ENCODE measurements at regions not wholly inside any gene's neighbourhood (a gene's known extent, or its start where the extent isn't known, plus 50 kb on each side); places are given as distances from the start of the nearest gene placed in this dataset.

- intact Hi-C loops (cut with DNase I) = no loop called here
- no peaks in the 10 kb centered on the region for H3K27me3 ChIP-seq (ENCODE audit: insufficient read depth in 3 of 3, low read length in 2 of 3)
- H3K36me3 ChIP-seq (ENCODE audit: insufficient read depth in 1 of 2, low read depth in 1 of 2) = no peaks in the 10 kb centered on the region
- TF ChIP-seq CTCF (IDR thresholded peaks at IDR 0.05) = no peak
- H3K4me1 ChIP-seq = peaks cover 13% of the 10 kb centered on the region
- ATAC-seq (no peak), DNase-seq (no peak)
- WGBS, 3 donors = 97 to 99% (median 99%) methylated on average over 5 of the region's 5 CpGs
- no peaks in the 10 kb centered on the region for H3K9me3 ChIP-seq
- no peak overlapping the region for H3K27ac ChIP-seq
- H3K4me3 ChIP-seq = no peak overlapping the region
Measured at GRCh38 chr1:93764366-93764750, 82.7 kb upstream of the BCAR3 start.

GRCh38 chr1:93763704-93764365, 82.2 kb upstream of the BCAR3 start:
- WGBS, 3 donors = 97% methylated on average over 5 of the region's 5 CpGs
- no peaks in the 10 kb centered on the region for H3K9me3 ChIP-seq

GRCh38 chr1:93758842-93759515, 77.3 kb upstream of the BCAR3 start:
- no peak for TF ChIP-seq CTCF (IDR thresholded peaks at IDR 0.05)
- Histone ChIP-seq H3K9me3 (no peaks in the 10 kb centered on the region), H3K27me3 (ENCODE audit: insufficient read depth in 3 of 3, low read length in 2 of 3) (no peaks in the 10 kb centered on the region), H3K36me3 (ENCODE audit: insufficient read depth in 1 of 2, low read depth in 1 of 2) (no peaks in the 10 kb centered on the region), H3K4me3 (no peak overlapping the region), H3K27ac (no peak overlapping the region), H3K4me1 (peaks cover 3% of the 10 kb centered on the region)
- 66 to 78% (median 68%) methylated on average over 7 of the region's 7 CpGs for WGBS, 3 donors
- intact Hi-C loops (cut with DNase I) = no loop called here
- DNase-seq (peak in 1 of 2 donors; percentile 24), ATAC-seq (no peak)

More at GRCh38 chr1:93763704-93764365, 82.2 kb upstream of the BCAR3 start:
- no peak for TF ChIP-seq CTCF (IDR thresholded peaks at IDR 0.05)
- ATAC-seq = no peak
- DNase-seq = no peak
- H3K36me3 ChIP-seq (ENCODE audit: insufficient read depth in 1 of 2, low read depth in 1 of 2) = no peaks in the 10 kb centered on the region
- H3K27me3 ChIP-seq (ENCODE audit: insufficient read depth in 3 of 3, low read length in 2 of 3) = no peaks in the 10 kb centered on the region
- no peak overlapping the region for H3K4me3 ChIP-seq
- H3K27ac ChIP-seq = no peak overlapping the region
- intact Hi-C loops (cut with DNase I) = no loop called here
- H3K4me1 ChIP-seq = peaks cover 11% of the 10 kb centered on the region

GRCh38 chr1:93757256-93758036, 75.8 kb upstream of the BCAR3 start:
- 87 to 91% (median 88%) methylated on average over 8 of the region's 8 CpGs for WGBS, 3 donors
- Histone ChIP-seq H3K4me3 (no peak overlapping the region), H3K4me1 (peaks cover 8% of the 10 kb centered on the region), H3K27ac (no peak overlapping the region), H3K9me3 (no peaks in the 10 kb centered on the region), H3K27me3 (ENCODE audit: insufficient read depth in 3 of 3, low read length in 2 of 3) (no peaks in the 10 kb centered on the region), H3K36me3 (ENCODE audit: insufficient read depth in 1 of 2, low read depth in 1 of 2) (no peaks in the 10 kb centered on the region)
- no peak for TF ChIP-seq CTCF (IDR thresholded peaks at IDR 0.05)
- intact Hi-C loops (cut with DNase I) = no loop called here
- DNase-seq = no peak
- ATAC-seq = no peak
